ENCODE measurements at regions not wholly inside any gene's neighbourhood (a gene's known extent, or its start where the extent isn't known, plus 50 kb on each side); places are given as distances from the start of the nearest gene placed in this dataset.

DNA sequence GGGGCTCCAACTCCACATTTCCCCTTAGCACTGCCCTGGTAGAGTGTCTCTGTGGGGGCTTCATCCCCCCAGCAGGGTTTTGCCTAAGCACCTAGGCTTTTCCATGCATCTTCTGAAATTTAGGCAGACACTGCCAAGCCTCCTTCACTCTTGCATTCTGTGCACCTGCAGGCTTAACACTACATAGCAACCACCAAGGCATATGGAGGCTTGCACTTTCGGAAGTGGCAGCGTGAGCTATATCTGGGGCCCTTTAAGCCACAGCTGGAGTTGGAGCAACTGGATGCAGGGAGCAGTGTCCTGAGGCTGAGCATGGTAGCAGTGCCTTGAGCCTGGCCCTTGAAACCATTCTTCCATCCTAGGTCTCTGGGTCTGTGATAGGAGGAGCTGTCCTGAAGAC, 214.8 kb upstream of the RPL34 start:
- no peak overlapping the region for H2AFZ ChIP-seq (ENCODE audit: insufficient read depth, low read depth, low read length, poor library complexity, severe bottlenecking)
- Mint-ChIP-seq H3K27me3 (no peaks in the 10 kb centered on the region), H3K27ac (no peak overlapping the region), H3K4me3 (no peak overlapping the region), H3K4me1 (no peaks in the 10 kb centered on the region), H3K9me3 (ENCODE audit: insufficient read depth) (no peaks in the 10 kb centered on the region)
- no peak for DNase-seq
- H3K27ac ChIP-seq (ENCODE audit: low read length in 2 of 2), result no peak overlapping the region
- no peaks in the 10 kb centered on the region for H3K36me3 ChIP-seq (replicated peaks in 1 of 2; ENCODE audit: control extremely low read depth in 1 of 2, control insufficient read depth in 1 of 2, extremely low read depth in 1 of 2, insufficient read depth in 2 of 2, low read length in 1 of 2)
- no peak overlapping the region for H3K4me3 ChIP-seq (ENCODE audit: control extremely low read depth in 1 of 5, extremely low read depth in 1 of 5, insufficient read depth in 1 of 5, low read depth in 2 of 5, low read length in 4 of 5)
- no peaks in the 10 kb centered on the region for H3K4me1 ChIP-seq (ENCODE audit: control insufficient read depth in 2 of 2, insufficient read depth in 2 of 2, low read length in 2 of 2)
- POLR2A ChIA-PET, result no interaction called here
- CTCF ChIA-PET, result no interaction called here
- H3K79me2 ChIP-seq (ENCODE audit: control insufficient read depth, insufficient read depth, low read length), result no peaks in the 10 kb centered on the region
- H3K27me3 ChIP-seq (replicated peaks in 1 of 4; ENCODE audit: control extremely low read depth in 1 of 4, control insufficient read depth in 3 of 4, insufficient read depth in 4 of 4, low read length in 3 of 4), result no peaks in the 10 kb centered on the region
- intact Hi-C loops (cut with micrococcal nuclease), result no loop called here
- no peaks in the 10 kb centered on the region for H4K20me1 ChIP-seq (ENCODE audit: control insufficient read depth, insufficient read depth, low read length, poor library complexity, severe bottlenecking)
- H3K9me3 ChIP-seq (ENCODE audit: control extremely low read depth in 1 of 3, control insufficient read depth in 2 of 3, insufficient read depth in 1 of 3, low read length in 2 of 3), result no peaks in the 10 kb centered on the region
- no peak overlapping the region for H3K4me2 ChIP-seq (replicated peaks; ENCODE audit: low read depth, low read length, poor library complexity, severe bottlenecking)
- ATAC-seq (ENCODE audit: low read depth), result no peak
- WGBS (ENCODE audit: insufficient coverage), result 90% methylated on average over 2 of the region's 2 CpGs
- no peak overlapping the region for H3K9ac ChIP-seq (ENCODE audit: low read length)
- TF ChIP-seq CTCF (IDR thresholded peaks at IDR 0.05) (no peak), EZH2 (IDR thresholded peaks at IDR 0.05; ENCODE audit: borderline replicate concordance, insufficient read depth, low read depth, low read length, poor library complexity, severe bottlenecking) (no peak)

DNA sequence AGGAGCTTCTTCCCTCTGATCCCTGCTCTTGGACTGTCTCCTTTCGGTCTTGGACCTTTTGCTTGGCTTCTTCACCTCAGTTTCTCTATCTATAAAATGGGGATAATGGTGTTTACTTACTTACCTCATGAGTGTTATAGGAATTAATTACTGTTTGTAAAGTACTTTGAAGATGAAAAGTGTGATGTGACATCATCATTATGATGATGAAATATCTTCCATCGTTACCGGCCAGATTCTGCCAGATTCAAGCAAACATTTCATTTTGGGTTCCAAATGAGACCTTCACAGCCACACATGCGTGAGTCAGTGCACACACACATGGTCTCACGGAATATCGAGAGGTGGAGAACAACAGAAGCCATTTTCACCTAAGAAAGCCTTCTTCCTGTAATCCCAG, 220.1 kb upstream of the RPL34 start:
- intact Hi-C loops (cut with micrococcal nuclease), result no loop called here
- ChIA-PET POLR2A (no interaction called here), CTCF (no interaction called here)
- TF ChIP-seq EZH2 (IDR thresholded peaks at IDR 0.05; ENCODE audit: borderline replicate concordance, insufficient read depth, low read depth, low read length, poor library complexity, severe bottlenecking), result no peak
- TF ChIP-seq CTCF (IDR thresholded peaks at IDR 0.05), result no peak
- ATAC-seq (ENCODE audit: low read depth), result no peak
- Histone ChIP-seq H3K4me1 (ENCODE audit: control insufficient read depth in 2 of 2, insufficient read depth in 2 of 2, low read length in 2 of 2) (no peaks in the 10 kb centered on the region), H3K4me3 (ENCODE audit: control extremely low read depth in 1 of 5, extremely low read depth in 1 of 5, insufficient read depth in 1 of 5, low read depth in 2 of 5, low read length in 4 of 5) (no peak overlapping the region), H3K36me3 (replicated peaks in 1 of 2; ENCODE audit: control extremely low read depth in 1 of 2, control insufficient read depth in 1 of 2, extremely low read depth in 1 of 2, insufficient read depth in 2 of 2, low read length in 1 of 2) (no peaks in the 10 kb centered on the region), H3K27me3 (replicated peaks in 1 of 4; ENCODE audit: control extremely low read depth in 1 of 4, control insufficient read depth in 3 of 4, insufficient read depth in 4 of 4, low read length in 3 of 4) (no peaks in the 10 kb centered on the region), H2AFZ (ENCODE audit: insufficient read depth, low read depth, low read length, poor library complexity, severe bottlenecking) (no peak overlapping the region), H4K20me1 (ENCODE audit: control insufficient read depth, insufficient read depth, low read length, poor library complexity, severe bottlenecking) (no peaks in the 10 kb centered on the region), H3K4me2 (replicated peaks; ENCODE audit: low read depth, low read length, poor library complexity, severe bottlenecking) (no peak overlapping the region), H3K9me3 (ENCODE audit: control extremely low read depth in 1 of 3, control insufficient read depth in 2 of 3, insufficient read depth in 1 of 3, low read length in 2 of 3) (no peaks in the 10 kb centered on the region), H3K79me2 (ENCODE audit: control insufficient read depth, insufficient read depth, low read length) (no peaks in the 10 kb centered on the region), H3K9ac (ENCODE audit: low read length) (no peak overlapping the region), H3K27ac (ENCODE audit: low read length in 2 of 2) (no peak overlapping the region)
- no peak overlapping the region for H3K4me3 Mint-ChIP-seq
- H3K4me1 Mint-ChIP-seq, result no peaks in the 10 kb centered on the region
- DNase-seq, result no peak
- H3K27ac Mint-ChIP-seq, result no peak overlapping the region
- H3K9me3 Mint-ChIP-seq (ENCODE audit: insufficient read depth), result no peaks in the 10 kb centered on the region
- 85% methylated on average over 5 of the region's 6 CpGs for WGBS (ENCODE audit: insufficient coverage)
- H3K27me3 Mint-ChIP-seq, result no peaks in the 10 kb centered on the region

All from B cell (primary cell).